Sciatic nerve (tissue), 2 donors: ENCODE measurements at regions not wholly inside any gene's neighbourhood (a gene's known extent, or its start where the extent isn't known, plus 50 kb on each side); places are given as distances from the start of the nearest gene placed in this dataset.

Experiments
- ATAC-seq: fragments of 200-7000 bp; cut with Tn5 transposase; one replicate; pipeline ENCODE4 v1.9.1; 2020; ENCODE audit warnings: mild to moderate bottlenecking, moderate library complexity
- DNase-seq: peaks from one replicate; pipeline ENCODE4 v3.0.0-alpha.2; 2020; ENCODE audit warnings: low spot score
- intact Hi-C: fragments of 100-400 bp; cut with DNase I; formaldehyde crosslinking; loops from one replicate; pipeline ENCODE4 v1.14.2; 2022
- donor health status: DM: no; HTN: no; CAD: no.
- donor health status: DM: no; HTN: no; CAD: no.

DNA sequence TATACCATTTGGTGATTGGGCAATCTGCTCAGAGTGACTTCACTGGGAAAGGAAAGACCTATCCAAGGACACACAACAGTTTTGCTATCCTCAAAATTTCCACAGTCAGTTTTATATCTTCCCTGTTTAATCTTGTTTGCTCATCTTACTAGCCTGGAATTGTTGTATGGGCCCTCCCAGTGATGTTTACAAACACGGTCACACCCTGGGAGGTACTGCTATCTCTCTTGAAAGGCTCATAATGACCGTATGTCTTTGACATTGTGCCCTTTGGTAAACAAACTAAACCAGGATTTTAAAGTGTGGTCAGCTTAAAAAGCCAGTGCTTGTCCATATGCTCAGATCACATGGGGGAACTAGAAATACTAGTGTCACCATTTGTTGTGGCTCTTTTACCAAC, 277.0 kb downstream of the CDH2 start:
- intact Hi-C loops, result no loop called here
- ATAC-seq (no peak), DNase-seq (no peak)

DNA sequence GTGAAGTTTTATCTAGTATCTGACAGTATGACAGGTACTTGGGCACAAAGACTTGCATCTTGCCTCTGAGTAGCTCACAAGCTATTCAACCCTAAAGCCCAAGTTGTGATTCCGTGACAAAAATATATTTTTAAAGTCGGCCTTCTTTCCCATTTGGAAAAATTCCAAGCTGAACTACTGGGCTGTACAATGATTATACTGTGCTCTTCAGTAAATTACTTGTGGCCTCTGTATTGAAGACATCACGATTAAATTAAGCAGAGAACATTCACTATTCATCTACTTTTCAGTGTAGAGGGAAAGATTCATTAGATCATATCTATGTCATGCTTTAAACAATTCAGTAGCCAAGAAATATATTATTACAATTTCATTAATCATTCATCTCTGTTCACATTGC, 282.2 kb downstream of the CDH2 start:
- intact Hi-C loops, result no loop called here
- no peak for DNase-seq
- ATAC-seq, result no peak

DNA sequence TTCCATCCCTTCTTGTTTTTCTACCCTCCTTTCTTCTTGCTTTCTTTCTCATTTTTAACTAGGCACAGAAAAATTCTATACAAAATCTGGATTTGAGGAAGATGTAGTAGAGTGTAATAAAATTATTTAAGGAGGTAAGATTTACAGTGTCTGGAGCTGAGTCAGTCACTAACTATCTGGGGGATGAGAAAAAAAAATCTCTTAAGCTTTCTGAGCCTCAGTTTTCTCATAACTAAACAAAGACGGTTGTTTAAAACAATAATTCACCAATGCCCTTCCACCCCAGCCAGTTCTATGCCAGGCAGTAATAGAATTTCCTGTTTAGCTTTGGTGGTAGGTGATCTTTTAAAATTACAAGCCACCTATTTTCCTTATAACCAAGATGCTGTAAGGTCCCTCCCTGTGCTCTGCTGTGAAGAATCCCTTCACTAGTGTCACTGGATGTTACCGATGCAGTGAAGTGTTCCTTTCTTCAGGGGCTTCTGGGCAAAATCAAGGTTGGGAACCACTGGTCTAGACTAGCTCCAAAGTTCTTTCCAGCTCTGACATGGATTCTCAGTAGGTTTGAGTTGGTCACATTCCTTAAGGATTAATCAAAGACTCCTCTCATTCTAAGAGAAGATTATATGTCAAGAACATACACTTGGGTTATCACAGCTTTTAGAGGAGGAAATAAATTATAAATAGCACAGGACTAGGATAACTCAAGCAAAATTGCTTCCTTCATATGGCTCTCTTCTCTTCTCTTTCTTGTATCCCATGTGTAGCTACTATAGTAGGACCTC, 289.0 kb downstream of the CDH2 start:
- intact Hi-C loops, result no loop called here
- ATAC-seq, result no peak
- DNase-seq, result no peak

DNA sequence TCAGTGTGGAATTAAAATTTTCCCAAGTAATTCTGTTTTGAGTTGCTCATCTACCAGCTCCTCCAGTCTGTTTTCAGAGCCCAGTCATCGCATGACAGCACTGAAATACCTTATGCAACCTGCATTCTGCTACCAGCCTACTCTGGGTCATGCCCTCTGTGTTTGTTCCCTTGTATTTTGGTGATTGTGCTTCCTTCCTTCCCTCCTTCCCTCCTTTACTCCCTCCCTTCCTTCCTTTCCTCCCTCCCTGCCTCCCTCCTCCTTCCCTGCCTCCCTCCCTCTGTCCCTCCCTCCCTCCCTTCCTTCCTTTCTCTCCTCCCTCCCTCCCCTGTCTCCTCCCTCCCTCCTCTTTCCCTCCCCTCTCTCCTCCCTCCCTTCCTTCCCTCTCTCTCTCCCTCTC, 289.6 kb downstream of the CDH2 start:
- no peak for DNase-seq
- intact Hi-C loops, result no loop called here
- ATAC-seq, result no peak

DNA sequence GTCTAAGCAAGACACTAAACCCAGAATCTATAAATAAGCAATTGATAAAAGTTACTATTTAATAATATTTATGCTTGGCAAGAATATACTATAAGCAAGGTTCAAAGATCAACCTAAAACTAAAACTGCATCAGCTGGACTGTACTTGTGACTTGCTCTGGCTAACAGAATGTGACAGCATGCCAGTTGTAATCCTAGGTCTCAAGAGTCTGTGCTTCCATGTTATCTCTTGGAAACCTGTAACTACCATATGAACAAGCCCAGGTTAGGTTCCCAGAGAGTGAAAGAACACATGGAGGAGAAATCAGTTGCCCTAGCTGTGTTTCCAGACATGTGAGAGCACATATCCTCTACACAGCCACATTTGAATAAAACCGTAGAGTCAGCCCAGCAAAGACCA, 297.4 kb downstream of the CDH2 start:
- intact Hi-C loops, result no loop called here
- no peak for DNase-seq
- ATAC-seq, result no peak

DNA sequence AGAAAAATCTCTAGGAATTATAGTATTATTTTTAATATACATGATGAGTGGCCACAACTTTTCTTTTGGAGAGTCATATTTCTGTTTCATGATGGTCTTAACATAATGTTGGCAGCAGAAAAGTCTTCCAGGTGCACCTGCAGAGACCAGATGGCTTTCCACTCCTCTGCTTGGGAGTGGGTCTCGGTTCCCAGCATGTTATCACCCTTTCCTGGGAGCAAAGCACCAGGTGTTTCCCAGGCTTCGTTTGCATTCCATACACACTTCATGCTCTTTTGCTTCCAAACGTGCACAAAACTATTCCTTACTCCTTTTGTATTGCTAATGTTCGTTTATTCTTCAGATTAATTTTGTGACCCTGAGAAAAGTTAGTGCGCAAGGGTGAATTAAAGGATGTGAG, 305.2 kb downstream of the CDH2 start:
- intact Hi-C loops, result no loop called here
- ATAC-seq (no peak), DNase-seq (no peak)

DNA sequence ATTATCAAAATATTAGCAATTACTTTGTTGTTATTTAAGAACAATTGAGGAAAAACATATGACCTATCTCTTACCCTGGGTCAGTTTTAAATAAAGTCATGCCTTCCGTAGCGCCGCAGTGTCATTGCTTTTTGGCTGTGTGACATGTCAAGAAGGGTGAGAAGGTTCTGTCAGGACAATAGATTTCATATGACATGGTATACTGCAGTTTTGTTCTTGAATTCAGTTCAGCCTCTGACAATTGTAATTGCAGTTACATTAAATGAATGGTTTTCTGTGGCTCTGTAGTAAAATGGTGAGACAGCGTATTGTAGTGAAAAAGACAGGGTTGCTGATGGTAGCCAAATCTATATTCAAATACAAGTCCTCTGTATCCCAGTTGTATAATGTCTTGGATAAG, 307.2 kb downstream of the CDH2 start:
- DNase-seq (no peak), ATAC-seq (no peak)
- intact Hi-C loops, result no loop called here

DNA sequence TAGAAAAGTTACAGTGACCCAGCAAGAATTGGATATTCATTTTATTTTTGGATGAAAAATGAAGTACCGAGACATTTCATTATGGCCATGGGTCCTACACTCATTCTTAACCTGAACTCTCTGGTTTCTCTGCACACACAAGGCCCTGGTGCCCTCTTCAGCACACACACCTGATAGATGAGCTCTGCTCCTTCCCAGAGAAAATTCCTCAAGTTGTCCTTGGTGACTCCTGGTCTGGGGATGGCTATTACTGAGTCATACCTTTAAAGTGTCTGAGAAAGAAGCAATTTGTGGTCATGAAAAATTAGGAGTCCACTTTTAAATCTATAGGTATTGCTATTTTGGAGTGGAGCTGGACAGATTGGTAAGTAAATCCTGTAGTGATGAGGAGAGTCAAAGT, 311.5 kb downstream of the CDH2 start:
- DNase-seq (no peak), ATAC-seq (no peak)
- intact Hi-C loops, result no loop called here

DNA sequence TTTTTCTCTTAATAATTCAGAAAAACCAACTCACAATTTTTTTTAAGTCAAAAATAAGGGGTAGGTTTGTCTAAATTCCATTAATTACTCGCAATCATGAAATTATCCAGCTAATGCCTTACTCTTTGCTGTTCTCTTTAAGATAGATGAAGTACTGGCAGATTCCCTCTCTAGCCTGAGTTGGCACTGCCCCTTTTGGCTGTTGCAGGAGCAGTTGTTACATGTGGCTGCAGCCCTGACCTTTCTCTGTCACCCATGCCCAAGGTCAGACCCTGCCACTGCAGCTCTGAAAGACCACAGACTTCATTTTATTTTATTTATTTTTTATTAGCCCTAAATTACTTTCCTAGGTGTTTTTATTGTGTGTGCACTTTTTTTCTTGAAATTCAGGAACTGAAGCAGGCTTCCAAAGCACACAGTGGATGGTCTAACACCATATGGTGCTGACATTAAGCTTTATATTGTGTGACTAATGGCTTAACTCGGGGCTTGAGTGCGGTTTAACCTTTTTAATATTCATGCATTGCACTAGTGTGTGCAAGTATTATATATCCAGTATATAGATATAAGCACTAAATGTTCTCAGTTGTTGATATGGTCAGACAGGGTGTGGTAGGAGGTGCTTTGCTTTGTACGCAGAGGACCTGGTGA, 313.0 kb downstream of the CDH2 start:
- no peak for ATAC-seq
- intact Hi-C loops, result no loop called here
- DNase-seq, result no peak

DNA sequence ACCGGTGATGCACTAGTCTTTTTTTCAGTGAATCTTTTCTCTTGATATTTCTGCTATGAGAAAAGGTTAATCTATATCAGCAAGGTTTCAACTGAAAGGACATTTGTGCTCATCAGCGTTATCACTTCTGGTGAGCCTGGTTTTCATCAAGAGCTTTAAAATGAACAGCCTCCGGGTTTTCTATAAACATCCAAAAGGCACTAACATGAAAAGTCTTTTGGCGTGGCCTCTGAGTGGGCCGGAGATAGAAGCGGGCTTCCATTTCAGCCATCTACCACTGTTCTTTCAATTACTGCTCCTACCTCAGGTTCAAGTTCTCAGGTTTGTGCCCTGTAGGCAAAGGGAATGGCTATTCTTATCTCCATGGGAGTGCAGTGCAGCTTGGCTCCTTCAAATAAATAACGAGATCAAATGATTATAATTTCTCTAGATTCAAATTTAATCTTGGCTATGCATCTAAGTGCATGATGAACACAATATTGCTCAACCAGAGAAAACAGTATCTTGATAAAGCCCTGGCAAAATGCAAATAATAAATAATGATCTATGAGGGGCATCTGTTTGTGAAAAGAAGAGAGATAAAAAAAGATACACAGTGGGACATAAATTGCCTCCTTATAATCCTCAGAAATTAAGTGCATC, 314.8 kb downstream of the CDH2 start:
- no peak for DNase-seq
- ATAC-seq, result no peak
- intact Hi-C loops, result no loop called here

DNA sequence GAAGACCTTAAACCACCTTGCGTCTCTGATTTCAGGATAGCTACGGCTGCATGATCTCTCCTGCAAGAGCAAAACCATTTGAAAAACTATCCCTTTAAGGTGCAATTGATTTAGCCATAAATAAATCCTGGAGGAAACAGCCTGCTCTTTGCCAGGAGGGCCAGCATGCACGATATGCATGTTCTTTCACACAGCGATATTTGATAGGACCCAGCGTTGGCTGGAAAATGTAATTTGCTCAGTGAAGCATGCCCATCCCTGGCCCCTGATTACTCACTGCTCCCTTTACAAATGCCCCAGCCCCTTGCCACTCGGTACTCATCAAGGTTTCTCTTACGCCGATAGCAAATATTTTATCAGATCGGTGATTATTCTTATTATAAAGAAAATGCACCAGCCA, 315.4 kb downstream of the CDH2 start:
- intact Hi-C loops, result no loop called here
- DNase-seq, result no peak
- ATAC-seq, result no peak

DNA sequence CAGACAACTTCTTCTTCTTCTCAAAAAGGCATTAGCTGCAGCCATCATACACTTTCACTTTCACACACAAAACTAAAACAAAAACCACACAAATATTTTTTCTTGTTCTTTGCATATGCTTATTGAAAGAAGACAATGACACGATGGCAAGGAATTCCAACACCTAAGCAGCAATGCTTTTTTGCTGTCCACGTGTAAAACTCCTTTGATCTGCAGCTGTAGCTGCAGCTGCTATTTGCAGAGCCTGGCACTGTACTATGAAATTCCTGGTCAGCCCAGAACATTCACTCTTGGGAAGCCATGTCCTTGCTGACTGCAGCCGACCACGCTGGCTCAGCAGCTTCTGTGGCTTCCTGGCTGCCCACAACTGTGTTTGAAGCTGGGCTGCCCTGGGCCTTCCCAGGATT, 316.2 kb downstream of the CDH2 start:
- ATAC-seq, result no peak
- intact Hi-C loops, result no loop called here

DNA sequence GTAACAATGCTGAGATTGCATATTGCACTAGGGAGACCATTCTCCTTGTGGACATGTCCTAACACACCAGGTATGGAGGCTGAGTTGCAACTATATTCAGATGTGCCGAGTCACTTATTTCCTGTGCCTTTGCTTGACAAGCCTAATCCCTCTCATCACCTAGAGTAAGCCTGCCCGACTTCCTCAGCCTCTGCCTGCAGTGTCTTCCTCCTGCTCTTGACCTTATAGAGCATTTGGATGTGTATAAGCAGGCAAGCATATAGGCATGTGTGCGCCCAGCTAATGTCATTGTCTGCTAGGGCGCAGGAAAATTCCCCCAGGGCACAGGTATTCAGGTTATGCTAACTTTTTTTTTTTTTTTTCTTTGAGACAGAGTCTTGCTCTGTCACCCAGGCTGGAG, 316.9 kb downstream of the CDH2 start:
- intact Hi-C loops, result no loop called here
- no peak for DNase-seq

More for the DNA sequence above, 316.2 kb downstream of the CDH2 start:
- DNase-seq, result no peak

DNA sequence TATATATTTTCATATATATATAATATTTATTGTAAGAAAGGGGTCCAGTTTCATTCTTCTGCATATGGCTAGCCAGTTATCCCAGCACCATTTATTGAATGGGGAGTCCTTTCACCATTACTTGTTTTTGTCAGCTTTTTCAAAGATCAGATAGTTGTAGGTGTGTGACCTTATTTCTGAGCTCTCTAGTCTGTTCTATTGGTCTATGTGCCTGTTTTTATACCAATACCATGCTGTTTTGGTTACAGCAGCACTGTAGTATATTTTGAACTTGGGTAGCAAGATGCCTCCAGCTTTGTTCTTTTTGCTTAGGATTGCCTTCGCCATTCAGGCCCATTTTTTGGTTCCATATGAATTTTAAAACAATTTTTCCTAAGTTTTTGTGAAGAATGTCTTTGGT, 320.1 kb downstream of the CDH2 start:
- intact Hi-C loops, result no loop called here
- no peak for DNase-seq

More for the DNA sequence above, 316.9 kb downstream of the CDH2 start:
- ATAC-seq, result no peak

DNA sequence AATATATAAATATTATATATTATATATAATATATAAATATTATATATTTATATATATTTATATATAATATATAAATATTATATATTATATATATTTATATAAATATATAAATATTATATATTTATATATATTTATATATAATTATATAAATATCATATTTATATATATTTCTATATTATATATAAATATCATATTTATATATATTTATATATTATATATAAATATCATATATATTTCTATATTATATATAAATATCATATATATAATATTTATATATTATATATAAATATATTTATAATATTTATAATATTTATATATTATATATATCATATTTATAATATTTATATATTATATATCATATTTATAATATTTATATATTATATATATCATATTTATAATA, 321.4 kb downstream of the CDH2 start:
- ATAC-seq (no peak), DNase-seq (no peak)
- intact Hi-C loops, result no loop called here

More for the DNA sequence above, 320.1 kb downstream of the CDH2 start:
- no peak for ATAC-seq

DNA sequence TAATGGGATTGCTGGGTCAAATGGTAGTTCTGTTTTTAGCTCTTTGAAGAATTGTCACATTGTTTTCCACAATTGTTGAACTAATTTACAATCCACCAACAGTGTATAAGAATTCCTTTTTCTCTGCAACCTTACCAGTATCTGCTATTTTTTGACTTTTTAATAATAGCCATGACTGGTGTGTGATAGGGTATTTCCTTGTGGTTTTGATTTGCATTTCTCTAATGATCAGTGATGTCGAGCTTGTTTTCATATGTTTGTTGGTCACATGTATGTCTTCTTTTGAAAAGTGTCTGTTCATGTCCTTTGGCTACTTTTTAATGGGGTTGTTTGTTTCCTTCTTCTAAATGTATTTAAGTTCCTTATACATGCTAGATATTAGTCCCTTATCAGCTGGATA, 322.3 kb downstream of the CDH2 start:
- intact Hi-C loops, result no loop called here
- ATAC-seq (no peak), DNase-seq (no peak)

DNA sequence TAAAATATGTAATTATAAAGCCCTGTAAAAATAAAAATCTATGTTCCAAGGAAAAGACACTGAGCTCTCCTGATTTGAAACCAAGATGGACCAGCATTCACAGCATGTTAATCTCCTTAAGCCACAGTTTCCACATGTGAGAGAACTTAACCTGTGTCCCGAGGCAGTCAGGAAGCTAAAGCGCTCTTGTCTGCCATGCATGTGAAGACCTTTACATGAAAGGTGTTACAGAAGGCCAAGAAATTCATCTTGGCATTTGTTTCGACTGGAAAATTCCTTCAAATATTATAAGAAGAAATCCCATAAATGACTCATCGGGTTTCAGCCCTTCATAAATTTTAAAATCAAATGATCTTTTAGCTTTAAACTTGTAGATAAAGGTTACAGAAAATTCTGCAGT, 328.6 kb downstream of the CDH2 start:
- ATAC-seq, result no peak

DNA sequence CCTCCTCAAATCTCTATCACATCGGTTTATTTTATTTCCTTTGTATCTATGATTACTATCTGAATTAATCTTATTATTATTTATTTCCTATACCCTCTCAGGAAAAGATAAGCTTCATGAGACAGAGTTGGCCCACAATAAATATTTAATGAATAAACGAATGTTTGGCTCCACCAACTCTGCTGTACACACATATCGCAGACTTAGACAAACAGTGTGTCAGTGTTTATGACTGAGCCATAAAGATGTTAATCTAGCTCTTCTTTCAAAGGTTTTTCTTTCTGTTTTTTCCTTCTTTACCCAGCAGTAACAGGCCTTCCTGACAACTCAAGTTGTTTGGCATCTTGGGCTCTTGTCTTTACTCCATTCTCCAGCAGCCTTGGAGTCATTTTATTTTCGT, 329.5 kb downstream of the CDH2 start:
- ATAC-seq (no peak), DNase-seq (no peak)
- intact Hi-C loops, result no loop called here

More for the DNA sequence above, 328.6 kb downstream of the CDH2 start:
- intact Hi-C loops, result no loop called here
- DNase-seq, result no peak

DNA sequence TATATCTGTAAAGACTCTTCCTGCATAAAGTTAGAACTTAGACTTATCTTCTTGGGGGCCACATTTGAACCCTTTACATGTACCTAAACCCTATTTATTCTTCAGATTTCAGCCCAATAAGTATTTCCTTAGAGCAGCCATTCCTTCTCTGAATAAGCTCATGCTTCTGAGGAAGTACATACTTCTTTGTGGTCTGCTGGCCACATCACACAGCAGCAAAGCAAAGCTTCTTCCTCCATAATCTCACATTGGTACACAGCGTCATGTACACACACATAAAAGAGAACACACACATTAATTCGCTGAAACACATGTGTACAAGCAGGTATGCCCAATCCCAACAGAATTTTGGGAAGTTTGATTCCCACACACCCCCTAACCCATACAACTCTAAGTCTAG, 331.0 kb downstream of the CDH2 start:
- no peak for ATAC-seq

More for the DNA sequence above, 331.0 kb downstream of the CDH2 start:
- intact Hi-C loops, result no loop called here
- DNase-seq, result no peak
